BLaER1 treated with 17β-estradiol and CSF1 and Interleukin-3, amounts not matched to agents 10 nM and 100 nM (cell line): ENCODE measurements at regions not wholly inside any gene's neighbourhood (a gene's known extent, or its start where the extent isn't known, plus 50 kb on each side); places are given as distances from the start of the nearest gene placed in this dataset.

Experiments
- H3K27ac ChIP-seq, 11 experiments: shearing (Covaris generic); formaldehyde crosslinking; 2 replicates each; pipeline ENCODE4 v1.8.1; 2022
- H3K27me3 ChIP-seq, 11 experiments: shearing (Covaris generic); formaldehyde crosslinking; 2 replicates each; pipeline ENCODE4 v1.8.1; 2022
- H3K36me3 ChIP-seq, 11 experiments: shearing (Covaris generic); formaldehyde crosslinking; 2 replicates each; pipeline ENCODE4 v1.8.1; 2022
- H3K4me1 ChIP-seq, 10 experiments: shearing (Covaris generic); formaldehyde crosslinking; 2 replicates each; pipeline ENCODE4 v1.8.1; 2022
- H3K4me2 ChIP-seq, 11 experiments: shearing (Covaris generic); formaldehyde crosslinking; 2 replicates each; pipeline ENCODE4 v1.8.1; 2022
- H3K4me3 ChIP-seq, 10 experiments: shearing (Covaris generic); formaldehyde crosslinking; 2 replicates each; pipeline ENCODE4 v1.8.1; 2022
- H3K9ac ChIP-seq, 11 experiments: shearing (Covaris generic); formaldehyde crosslinking; 2 replicates each; pipeline ENCODE4 v1.8.1; 2022
- H3K9me3 ChIP-seq, 11 experiments: shearing (Covaris generic); formaldehyde crosslinking; replicated peaks in 1 of 11; 2 replicates each; pipeline ENCODE4 v1.8.1; 2022
- H4K20me1 ChIP-seq, 11 experiments: shearing (Covaris generic); formaldehyde crosslinking; 2 replicates each; pipeline ENCODE4 v1.8.1; 2022
- Cebpa-rat ChIP-seq, 11 experiments: shearing (Covaris generic); IDR thresholded peaks; 2 replicates each; pipeline ENCODE4 v1.8.1; 2022

- H3K36me3 ChIP-seq = no peaks in the 10 kb centered on the region
- peak overlapping the region; percentile 31 to 91 (median 74); a peak in 20 of 22 replicates for H3K27ac ChIP-seq
- H3K4me1 ChIP-seq = peaks cover 42 to 100% (median 73%) of the 10 kb centered on the region in 10 experiments
- peaks cover 50 to 90% (median 77%) of the 10 kb centered on the region in 11 experiments for H3K27me3 ChIP-seq
- no peak for TF ChIP-seq Cebpa-rat (IDR thresholded peaks at IDR 0.05)
- no peaks in the 10 kb centered on the region for H3K9me3 ChIP-seq
- peak overlapping the region in 1 of 10 experiments; percentile 28; a peak in 1 of 20 replicates for H3K4me3 ChIP-seq
- H3K9ac ChIP-seq = peak overlapping the region in 10 of 11 experiments; percentile 4 to 75 (median 56); a peak in 16 of 22 replicates
- peak overlapping the region; percentile 54 to 95 (median 79); a peak in 21 of 22 replicates for H3K4me2 ChIP-seq
- peaks cover 0 to 58% (median 24%) of the 10 kb centered on the region in 11 experiments; a peak in 14 of 22 replicates for H4K20me1 ChIP-seq
Measured at GRCh38 chr15:70487387-70487740, 276.0 kb downstream of the UACA start.

- Histone ChIP-seq H3K4me2 (peak overlapping the region; percentile 54 to 95 (median 79)), H3K27ac (peak overlapping the region; percentile 31 to 91 (median 74); a peak in 21 of 22 replicates), H3K4me1 (peaks cover 36 to 97% (median 67%) of the 10 kb centered on the region in 10 experiments), H3K36me3 (no peaks in the 10 kb centered on the region), H3K27me3 (peaks cover 54 to 95% (median 83%) of the 10 kb centered on the region in 11 experiments), H3K9me3 (no peaks in the 10 kb centered on the region), H3K9ac (peak overlapping the region; percentile 4 to 75 (median 53); a peak in 17 of 22 replicates), H3K4me3 (peak overlapping the region in 1 of 10 experiments; percentile 28; a peak in 2 of 20 replicates), H4K20me1 (peaks cover 0 to 51% (median 17%) of the 10 kb centered on the region in 11 experiments; a peak in 14 of 22 replicates)
- TF ChIP-seq Cebpa-rat (IDR thresholded peaks at IDR 0.05) = peak; percentile 51 to 97 (median 94); a peak in 20 of 22 replicates
Measured at GRCh38 chr15:70486451-70487386, 276.6 kb downstream of the UACA start.

DNA sequence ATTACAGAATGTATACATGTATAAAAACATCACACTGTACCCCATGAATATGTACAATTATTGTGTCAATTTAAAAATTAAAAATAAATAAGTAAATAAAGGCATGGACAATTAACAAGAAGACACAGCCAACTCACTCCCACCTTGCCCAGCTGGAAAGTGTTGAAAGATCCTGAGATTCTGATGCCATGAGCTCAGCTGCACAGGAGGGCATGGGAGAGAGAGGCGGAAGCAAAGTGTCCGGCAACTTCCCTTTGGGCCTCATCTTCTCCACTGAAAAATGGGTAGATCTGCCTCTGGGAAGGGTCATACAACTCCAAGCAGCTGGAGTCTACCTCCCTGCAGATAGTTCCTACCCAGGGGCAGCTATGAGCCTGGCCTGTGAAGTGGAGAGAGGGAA lies 277.3 kb downstream of the UACA start:
- H3K4me3 ChIP-seq = peak overlapping the region in 1 of 10 experiments; percentile 52; a peak in 3 of 20 replicates

GRCh38 chr15:70484993-70485392 lies 278.4 kb downstream of the UACA start:
- H4K20me1 ChIP-seq = peaks cover 0 to 34% (median under 1%) of the 10 kb centered on the region in 11 experiments; a peak in 11 of 22 replicates
- no peak for TF ChIP-seq Cebpa-rat (IDR thresholded peaks at IDR 0.05)
- peak overlapping the region in 1 of 11 experiments; percentile 8; a peak in 1 of 22 replicates for H3K27ac ChIP-seq
- H3K4me1 ChIP-seq = peaks cover 28 to 93% (median 58%) of the 10 kb centered on the region in 10 experiments
- H3K4me3 ChIP-seq = no peak overlapping the region
- H3K9me3 ChIP-seq = peaks cover 0 to 2% (median 0%) of the 10 kb centered on the region in 11 experiments; a peak in 1 of 22 replicates
- peak overlapping the region in 5 of 11 experiments; percentile 79 to 95 (median 89); a peak in 10 of 22 replicates for H3K4me2 ChIP-seq
- peaks cover 49 to 85% (median 76%) of the 10 kb centered on the region in 11 experiments for H3K27me3 ChIP-seq
- no peaks in the 10 kb centered on the region for H3K36me3 ChIP-seq
- H3K9ac ChIP-seq = no peak overlapping the region

More for the DNA sequence above, 277.3 kb downstream of the UACA start:
- Histone ChIP-seq H3K4me1 (peaks cover 29 to 93% (median 59%) of the 10 kb centered on the region in 10 experiments), H3K27ac (peak overlapping the region in 10 of 11 experiments; percentile 37 to 91 (median 74); a peak in 20 of 22 replicates), H3K27me3 (peaks cover 56 to 89% (median 84%) of the 10 kb centered on the region in 11 experiments), H3K9me3 (no peaks in the 10 kb centered on the region), H3K4me2 (peak overlapping the region; percentile 54 to 95 (median 79)), H4K20me1 (peaks cover 0 to 44% (median 10%) of the 10 kb centered on the region in 11 experiments; a peak in 12 of 22 replicates), H3K9ac (peak overlapping the region in 6 of 11 experiments; percentile 10 to 75 (median 63); a peak in 12 of 22 replicates), H3K36me3 (no peaks in the 10 kb centered on the region)
- no peak for TF ChIP-seq Cebpa-rat (IDR thresholded peaks at IDR 0.05)

DNA sequence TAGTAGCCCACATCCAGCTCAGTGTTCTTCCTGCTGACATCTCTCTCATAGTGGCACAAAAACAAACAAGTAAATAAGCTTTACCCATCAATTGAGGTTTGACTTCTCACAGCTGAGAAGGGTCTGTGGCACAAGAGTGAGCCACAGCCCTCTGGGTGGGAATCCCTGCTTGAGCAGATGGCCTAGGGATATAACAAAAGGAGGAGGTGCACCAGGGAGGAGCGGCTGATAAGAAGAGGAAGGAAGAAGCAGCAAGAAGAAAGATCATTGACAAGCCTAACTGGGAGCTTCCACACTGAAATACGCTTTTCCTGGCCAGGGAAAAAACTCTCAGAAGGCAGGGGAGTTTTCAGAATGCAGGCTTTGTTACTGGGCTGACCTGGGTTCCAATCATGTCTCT lies 279.8 kb downstream of the UACA start:
- H3K4me2 ChIP-seq = peak overlapping the region in 6 of 11 experiments; percentile 17 to 95 (median 66); a peak in 11 of 22 replicates
- no peak overlapping the region for H3K27ac ChIP-seq
- H4K20me1 ChIP-seq = peaks cover 0 to 21% (median 0%) of the 10 kb centered on the region in 11 experiments; a peak in 8 of 22 replicates
- H3K27me3 ChIP-seq = peaks cover 34 to 85% (median 75%) of the 10 kb centered on the region in 11 experiments
- peaks cover 0 to 12% (median 0%) of the 10 kb centered on the region in 11 experiments; a peak in 1 of 22 replicates for H3K9me3 ChIP-seq
- H3K36me3 ChIP-seq = no peaks in the 10 kb centered on the region
- no peak for TF ChIP-seq Cebpa-rat (IDR thresholded peaks at IDR 0.05)
- peaks cover 35 to 93% (median 65%) of the 10 kb centered on the region in 10 experiments for H3K4me1 ChIP-seq
- H3K9ac ChIP-seq = no peak overlapping the region
- no peak overlapping the region for H3K4me3 ChIP-seq

DNA sequence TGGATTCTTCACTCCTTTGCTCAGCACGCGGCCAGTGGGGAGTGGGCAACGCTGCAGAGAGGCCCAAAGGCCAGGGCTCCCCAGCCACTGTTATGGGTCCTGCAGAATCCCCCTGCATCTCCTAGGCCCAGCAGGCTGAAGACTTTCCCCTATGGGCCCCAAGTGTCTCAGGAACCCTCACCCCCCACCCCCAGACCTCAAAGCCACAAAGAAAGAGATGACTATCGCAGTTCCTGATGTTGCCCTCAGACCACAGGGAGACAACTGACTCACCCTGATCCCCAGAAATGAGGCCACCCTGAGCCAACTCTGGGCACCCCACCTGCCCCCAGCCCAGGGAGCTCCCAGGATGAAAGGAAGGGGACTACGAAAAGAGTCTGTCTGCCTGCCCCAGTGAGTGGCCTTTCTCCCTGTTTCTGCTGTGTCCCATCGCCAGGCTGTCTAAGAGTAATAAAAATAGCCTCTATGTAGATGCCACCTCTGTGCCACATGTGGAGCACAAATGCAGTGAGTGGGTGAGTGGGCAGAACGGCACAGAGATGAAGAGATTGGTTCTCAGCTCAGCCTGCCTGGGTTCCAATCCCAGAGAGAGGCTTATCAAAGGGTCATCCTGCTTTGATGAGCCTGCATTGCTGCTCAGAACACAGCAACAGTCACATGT lies 283.0 kb downstream of the UACA start:
- Histone ChIP-seq H4K20me1 (peaks cover 0 to 8% (median 0%) of the 10 kb centered on the region in 11 experiments; a peak in 1 of 22 replicates), H3K27ac (peak overlapping the region in 4 of 11 experiments; percentile 13 to 54 (median 20); a peak in 5 of 22 replicates), H3K27me3 (peaks cover 53 to 98% (median 75%) of the 10 kb centered on the region in 11 experiments), H3K4me1 (peaks cover 22 to 88% (median 46%) of the 10 kb centered on the region in 10 experiments), H3K36me3 (no peaks in the 10 kb centered on the region), H3K4me3 (peak overlapping the region in 1 of 10 experiments; percentile 13; a peak in 1 of 20 replicates), H3K9ac (no peak overlapping the region), H3K9me3 (peaks cover 0 to 12% (median 0%) of the 10 kb centered on the region in 11 experiments; a peak in 1 of 22 replicates), H3K4me2 (peak overlapping the region; percentile 45 to 94 (median 59))
- TF ChIP-seq Cebpa-rat (IDR thresholded peaks at IDR 0.05) = no peak

- no peak overlapping the region for H3K9ac ChIP-seq
- no peak for TF ChIP-seq Cebpa-rat (IDR thresholded peaks at IDR 0.05)
- H3K36me3 ChIP-seq = no peaks in the 10 kb centered on the region
- peak overlapping the region; percentile 45 to 94 (median 59) for H3K4me2 ChIP-seq
- peaks cover 27 to 89% (median 49%) of the 10 kb centered on the region in 10 experiments for H3K4me1 ChIP-seq
- H3K9me3 ChIP-seq = peaks cover 0 to 12% (median 0%) of the 10 kb centered on the region in 11 experiments; a peak in 1 of 22 replicates
- H3K27ac ChIP-seq = peak overlapping the region in 4 of 11 experiments; percentile 13 to 54 (median 20); a peak in 4 of 22 replicates
- peak overlapping the region in 1 of 10 experiments; percentile 13; a peak in 1 of 20 replicates for H3K4me3 ChIP-seq
- H3K27me3 ChIP-seq = peaks cover 50 to 98% (median 75%) of the 10 kb centered on the region in 11 experiments
- H4K20me1 ChIP-seq = peaks cover 0 to 6% (median 0%) of the 10 kb centered on the region in 11 experiments; a peak in 1 of 22 replicates
Measured at GRCh38 chr15:70479785-70480184, 283.6 kb downstream of the UACA start.
